Caki2 (cell line): ENCODE measurements at regions not wholly inside any gene's neighbourhood (a gene's known extent, or its start where the extent isn't known, plus 50 kb on each side); places are given as distances from the start of the nearest gene placed in this dataset.

ENCODE experiments used
- DNase-seq: peaks from one replicate; pipeline ENCODE4 v3.0.0-alpha.2; 2015; ENCODE audit warnings: low read depth
- in situ Hi-C: cut with HindIII; loops from 2 replicates; pipeline ENCODE4 v1.10.0; 2016; ENCODE audit warnings: low sequenced_read_pairs, low pct_unique_long_range_greater_than_20kb, mixed read lengths

GRCh38 chr3:99218468-99218867, 317.0 kb upstream of the DCBLD2 start:
- DNase-seq, result no peak
- in situ Hi-C loops, result no loop called here

- in situ Hi-C loops, result no loop called here
- DNase-seq, result peak; percentile 8
Measured at GRCh38 chr3:99212969-99213368, 311.5 kb upstream of the DCBLD2 start.

GRCh38 chr3:99211309-99211708, 309.8 kb upstream of the DCBLD2 start:
- no peak for DNase-seq
- in situ Hi-C loops, result no loop called here

- no peak for DNase-seq
- in situ Hi-C loops, result no loop called here
Measured at GRCh38 chr3:99199021-99199420, 297.5 kb upstream of the DCBLD2 start.

GRCh38 chr3:99191186-99191585, 289.7 kb upstream of the DCBLD2 start:
- in situ Hi-C loops, result no loop called here
- no peak for DNase-seq

GRCh38 chr3:99188936-99189335, 287.4 kb upstream of the DCBLD2 start:
- no peak for DNase-seq
- in situ Hi-C loops, result no loop called here

- DNase-seq, result no peak
- in situ Hi-C loops, result no loop called here
Measured at GRCh38 chr3:99186016-99186415, 284.5 kb upstream of the DCBLD2 start.

GRCh38 chr3:99176169-99176964, 274.9 kb upstream of the DCBLD2 start:
- in situ Hi-C loops, result no loop called here
- DNase-seq, result no peak

- in situ Hi-C loops, result no loop called here
Measured at GRCh38 chr3:99175276-99175812, 273.8 kb upstream of the DCBLD2 start.

GRCh38 chr3:99172736-99173657, 271.5 kb upstream of the DCBLD2 start:
- in situ Hi-C loops, result no loop called here
- peak; percentile 37 for DNase-seq

More at GRCh38 chr3:99175276-99175812, 273.8 kb upstream of the DCBLD2 start:
- DNase-seq, result no peak

- DNase-seq, result no peak
- in situ Hi-C loops, result no loop called here
Measured at GRCh38 chr3:99171800-99172199, 270.3 kb upstream of the DCBLD2 start.

- no peak for DNase-seq
- in situ Hi-C loops, result no loop called here
Measured at GRCh38 chr3:99170867-99171517, 269.5 kb upstream of the DCBLD2 start.

GRCh38 chr3:99167071-99167470, 265.6 kb upstream of the DCBLD2 start:
- DNase-seq, result no peak
- in situ Hi-C loops, result no loop called here

GRCh38 chr3:99163314-99163713, 261.8 kb upstream of the DCBLD2 start:
- in situ Hi-C loops, result no loop called here
- DNase-seq, result no peak

- in situ Hi-C loops, result no loop called here
- no peak for DNase-seq
Measured at GRCh38 chr3:99159220-99159762, 257.8 kb upstream of the DCBLD2 start.

- in situ Hi-C loops, result no loop called here
Measured at GRCh38 chr3:99145031-99145430, 243.5 kb upstream of the DCBLD2 start.

GRCh38 chr3:99143493-99143892, 242.0 kb upstream of the DCBLD2 start:
- DNase-seq, result no peak
- in situ Hi-C loops, result no loop called here

More at GRCh38 chr3:99145031-99145430, 243.5 kb upstream of the DCBLD2 start:
- no peak for DNase-seq

GRCh38 chr3:99134986-99135385, 233.5 kb upstream of the DCBLD2 start:
- in situ Hi-C loops, result no loop called here
- no peak for DNase-seq
